ENCODE measurements at regions not wholly inside any gene's neighbourhood (a gene's known extent, or its start where the extent isn't known, plus 50 kb on each side); places are given as distances from the start of the nearest gene placed in this dataset.

GRCh38 chr4:43987331-43987944 is 461.2 kb downstream of the KCTD8 start:
- TF ChIP-seq GATA3 (IDR thresholded peaks at IDR 0.05; ENCODE audit: low read depth, low read length): no peak
- no peak for TF ChIP-seq GATA2 (IDR thresholded peaks at IDR 0.05; ENCODE audit: low read depth, low read length)

Data from SH-SY5Y (cell line).